ENCODE measurements at regions not wholly inside any gene's neighbourhood (a gene's known extent, or its start where the extent isn't known, plus 50 kb on each side); places are given as distances from the start of the nearest gene placed in this dataset.

GRCh38 chr7:34207810-34208209 lies 302.5 kb downstream of the BMPER start:
- H3K27me3 ChIP-seq (replicated peaks in 1 of 4; ENCODE audit: control insufficient read depth in 3 of 4, extremely low read depth in 1 of 4, insufficient read depth in 3 of 4, low read length in 3 of 4) = no peaks in the 10 kb centered on the region
- no peak for TF ChIP-seq TAF1 (IDR thresholded peaks at IDR 0.05; ENCODE audit: low read depth, low read length)
- TF ChIP-seq SAP30 (IDR thresholded peaks at IDR 0.05; ENCODE audit: insufficient read depth, insufficient replicate concordance, low read length) = no peak
- TF ChIP-seq CHD2 (IDR thresholded peaks at IDR 0.05; ENCODE audit: low read length) = no peak
- TF ChIP-seq BRCA1 (IDR thresholded peaks at IDR 0.05; ENCODE audit: low read depth, low read length) = no peak
- no peak for TF ChIP-seq KDM1A (IDR thresholded peaks at IDR 0.05; ENCODE audit: borderline replicate concordance, low read length)
- H4K91ac ChIP-seq (replicated peaks; ENCODE audit: insufficient read length, low read length) = no peak overlapping the region
- H3K18ac ChIP-seq (ENCODE audit: extremely low read depth, low read length) = no peak overlapping the region
- H2BK120ac ChIP-seq (replicated peaks; ENCODE audit: low read depth, low read length) = no peak overlapping the region
- H3K4me1 ChIP-seq (replicated peaks in 1 of 4; ENCODE audit: control insufficient read depth in 3 of 4, insufficient read depth in 4 of 4, low read length in 3 of 4) = peaks cover 0 to 5% (median 1%) of the 10 kb centered on the region in 4 experiments; a peak in 3 of 7 replicates
- no peaks in the 10 kb centered on the region for H3K79me1 ChIP-seq (ENCODE audit: low read depth, low read length)
- H3K27ac ChIP-seq (ENCODE audit: low read depth, low read length) = no peak overlapping the region
- 88% methylated on average over 5 of the region's 5 CpGs; no CpG with 5 or more reads in 1 of the 2 experiments for WGBS, 2 experiments (ENCODE audit: extremely low coverage in 1 of 2, insufficient coverage in 1 of 2, insufficient read length in 1 of 2, insufficient replicate concordance in 2 of 2, low coverage in 1 of 2, low lambda C conversion rate in 2 of 2, missing lambda C conversion rate in 1 of 2)
- no peak for FAIRE-seq
- H2BK5ac ChIP-seq (ENCODE audit: low read depth, low read length) = no peak overlapping the region
- H3K23ac ChIP-seq (ENCODE audit: insufficient read length) = no peak overlapping the region
- H4K5ac ChIP-seq (ENCODE audit: insufficient read length, low read depth, low read length) = no peak overlapping the region
- H2AK5ac ChIP-seq (ENCODE audit: low read depth, low read length) = no peak overlapping the region
- H3K56ac ChIP-seq (replicated peaks; ENCODE audit: insufficient read length, low read depth, low read length) = no peak overlapping the region
- H3K9ac ChIP-seq (replicated peaks in 1 of 4; ENCODE audit: extremely low read depth in 1 of 4, low read depth in 3 of 4, low read length in 3 of 4) = no peak overlapping the region
- H3K4me3 ChIP-seq (ENCODE audit: extremely low read depth in 1 of 4, insufficient read depth in 2 of 4, low read depth in 3 of 4, low read length in 4 of 4) = no peak overlapping the region
- no peak for DNase-seq (ENCODE audit: low read depth in 1 of 2, low spot score in 2 of 2)
- no peak overlapping the region for H2BK20ac ChIP-seq (ENCODE audit: low read length)
- ChIA-PET CTCF (ENCODE audit: partially characterized antibody) (interaction anchor here (1.0 kb wide), 1 partner anchor 75 kb away, joined by 3 read pairs; no protein-coding TSS in a partner anchor), POLR2A (ENCODE audit: partially characterized antibody) (no interaction called here)
- no peak overlapping the region for H3K14ac ChIP-seq (ENCODE audit: insufficient read length)
- no peak overlapping the region for H2BK12ac ChIP-seq (ENCODE audit: low read depth, low read length)
- H3K4me2 ChIP-seq (ENCODE audit: insufficient read depth in 1 of 2, low read depth in 2 of 2, low read length in 2 of 2) = no peak overlapping the region
- H2AFZ ChIP-seq (ENCODE audit: low read length) = no peak overlapping the region
- no peaks in the 10 kb centered on the region for H4K20me1 ChIP-seq (replicated peaks in 1 of 2; ENCODE audit: control insufficient read depth in 1 of 2, insufficient read depth in 2 of 2, low read length in 2 of 2)
- H2BK15ac ChIP-seq (ENCODE audit: low read length) = no peak overlapping the region
- no peak overlapping the region for H4K8ac ChIP-seq (ENCODE audit: extremely low read depth, insufficient read depth, low read length)
- no peak overlapping the region for H3K4ac ChIP-seq (replicated peaks; ENCODE audit: insufficient read length, low read depth, low read length)
- H3K79me2 ChIP-seq (ENCODE audit: control insufficient read depth in 1 of 2, insufficient read depth in 2 of 2, low read length in 2 of 2) = no peaks in the 10 kb centered on the region
- no peaks in the 10 kb centered on the region for H3K23me2 ChIP-seq (ENCODE audit: low read depth, low read length)
- no peaks in the 10 kb centered on the region for H3K9me3 ChIP-seq (ENCODE audit: insufficient read depth in 2 of 2, low read depth in 1 of 2, low read length in 1 of 2)
- H3K36me3 ChIP-seq (ENCODE audit: control insufficient read depth in 2 of 4, insufficient read depth in 4 of 4, low read length in 3 of 4) = no peaks in the 10 kb centered on the region

All from H1 (cell line).